Breast epithelium (tissue), 3 donors: ENCODE measurements at regions not wholly inside any gene's neighbourhood (a gene's known extent, or its start where the extent isn't known, plus 50 kb on each side); places are given as distances from the start of the nearest gene placed in this dataset.
"Not testable (repeated sequence)": the region's sequence is repeated elsewhere in the genome, so short reads cannot be mapped to it uniquely, and the experiment has no call there.

ENCODE experiments used
- POLR2AphosphoS5 ChIP-seq, 3 donors: sonication (generic); formaldehyde crosslinking; IDR thresholded peaks; one replicate each; pipeline ENCODE4 v1.6.1; 2017; ENCODE audit warnings: antibody characterized with exemption in 3 of 3
- TF ChIP-seq, protein P1 (sequence below), 3 donors: fragments of 450-650 bp; IDR thresholded peaks; one replicate each; pipeline ENCODE4 v1.5.1; 2016 to 2017; ENCODE audit warnings: antibody characterized with exemption in 3 of 3, mild to moderate bottlenecking in 3 of 3, moderate library complexity in 3 of 3

DNA sequence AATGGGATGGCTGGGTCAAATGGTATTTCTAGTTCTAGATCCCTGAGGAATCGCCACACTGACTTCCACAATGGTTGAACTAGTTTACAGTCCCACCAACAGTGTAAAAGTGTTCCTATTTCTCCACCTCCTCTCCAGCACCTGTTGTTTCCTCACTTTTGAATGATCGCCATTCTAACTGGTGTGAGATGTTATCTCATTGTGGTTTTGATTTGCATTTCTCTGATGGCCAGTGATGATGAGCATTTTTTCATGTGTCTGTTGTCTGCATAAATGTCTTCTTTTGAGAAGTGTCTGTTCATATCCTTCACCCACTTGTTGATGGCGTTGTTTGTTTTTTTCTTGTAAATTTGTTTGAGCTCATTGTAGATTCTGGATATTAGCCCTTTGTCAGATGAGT, 272.9 kb upstream of the GRAMD2B start:
- TF ChIP-seq POLR2AphosphoS5 (IDR thresholded peaks at IDR 0.05), result not testable (repeated sequence)
- TF ChIP-seq, protein P1, sequence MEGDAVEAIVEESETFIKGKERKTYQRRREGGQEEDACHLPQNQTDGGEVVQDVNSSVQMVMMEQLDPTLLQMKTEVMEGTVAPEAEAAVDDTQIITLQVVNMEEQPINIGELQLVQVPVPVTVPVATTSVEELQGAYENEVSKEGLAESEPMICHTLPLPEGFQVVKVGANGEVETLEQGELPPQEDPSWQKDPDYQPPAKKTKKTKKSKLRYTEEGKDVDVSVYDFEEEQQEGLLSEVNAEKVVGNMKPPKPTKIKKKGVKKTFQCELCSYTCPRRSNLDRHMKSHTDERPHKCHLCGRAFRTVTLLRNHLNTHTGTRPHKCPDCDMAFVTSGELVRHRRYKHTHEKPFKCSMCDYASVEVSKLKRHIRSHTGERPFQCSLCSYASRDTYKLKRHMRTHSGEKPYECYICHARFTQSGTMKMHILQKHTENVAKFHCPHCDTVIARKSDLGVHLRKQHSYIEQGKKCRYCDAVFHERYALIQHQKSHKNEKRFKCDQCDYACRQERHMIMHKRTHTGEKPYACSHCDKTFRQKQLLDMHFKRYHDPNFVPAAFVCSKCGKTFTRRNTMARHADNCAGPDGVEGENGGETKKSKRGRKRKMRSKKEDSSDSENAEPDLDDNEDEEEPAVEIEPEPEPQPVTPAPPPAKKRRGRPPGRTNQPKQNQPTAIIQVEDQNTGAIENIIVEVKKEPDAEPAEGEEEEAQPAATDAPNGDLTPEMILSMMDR (IDR thresholded peaks at IDR 0.05), result not testable (repeated sequence)
